ENCODE measurements at regions not wholly inside any gene's neighbourhood (a gene's known extent, or its start where the extent isn't known, plus 50 kb on each side); places are given as distances from the start of the nearest gene placed in this dataset.
"Not testable (repeated sequence)": the region's sequence is repeated elsewhere in the genome, so short reads cannot be mapped to it uniquely, and the experiment has no call there.

DNA sequence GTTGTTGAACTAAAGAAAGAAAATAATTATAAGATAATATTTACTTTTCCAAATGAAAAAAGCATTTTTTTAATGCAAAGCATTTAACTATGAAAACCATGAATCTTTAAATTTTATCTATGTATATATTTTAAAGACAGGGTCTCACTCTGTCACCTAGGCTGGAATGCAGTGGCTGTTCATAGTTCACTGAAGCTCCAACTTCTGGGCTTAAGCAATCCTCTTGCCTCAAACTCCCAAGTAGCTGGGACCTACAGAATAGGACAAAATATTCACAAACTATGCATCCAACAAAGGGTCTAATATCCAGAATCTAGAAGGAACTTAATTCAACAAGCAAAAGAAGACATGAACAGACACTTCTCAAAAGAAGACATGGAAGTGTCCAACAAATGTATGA, 55.9 kb upstream of the ALB start:
- ATAC-seq (ENCODE audit: low FRiP score): no peak
- H3K4me1 ChIP-seq (ENCODE audit: control insufficient read depth in 1 of 2, insufficient read depth in 2 of 2, low read length in 2 of 2): no peaks in the 10 kb centered on the region
- DNase-seq: no peak
- H3K27ac ChIP-seq (ENCODE audit: low read depth in 1 of 2, low read length in 2 of 2): no peak overlapping the region
- intact Hi-C loops (cut with DNase I): loop anchor here in 1 of 2 donors (10.0 kb wide), 1 partner anchor 307 kb away; no protein-coding TSS in a partner anchor
- no peaks in the 10 kb centered on the region for H3K36me3 ChIP-seq (ENCODE audit: control insufficient read depth in 1 of 2, insufficient read depth in 2 of 2, low read length in 1 of 2)
- H3K27me3 ChIP-seq (ENCODE audit: control insufficient read depth in 1 of 2, insufficient read depth in 2 of 2, low read length in 1 of 2): no peaks in the 10 kb centered on the region
- no peaks in the 10 kb centered on the region for H3K9me3 ChIP-seq (ENCODE audit: control insufficient read depth, low read length)
- H3K4me3 ChIP-seq (ENCODE audit: low read length in 2 of 2): no peak overlapping the region

DNA sequence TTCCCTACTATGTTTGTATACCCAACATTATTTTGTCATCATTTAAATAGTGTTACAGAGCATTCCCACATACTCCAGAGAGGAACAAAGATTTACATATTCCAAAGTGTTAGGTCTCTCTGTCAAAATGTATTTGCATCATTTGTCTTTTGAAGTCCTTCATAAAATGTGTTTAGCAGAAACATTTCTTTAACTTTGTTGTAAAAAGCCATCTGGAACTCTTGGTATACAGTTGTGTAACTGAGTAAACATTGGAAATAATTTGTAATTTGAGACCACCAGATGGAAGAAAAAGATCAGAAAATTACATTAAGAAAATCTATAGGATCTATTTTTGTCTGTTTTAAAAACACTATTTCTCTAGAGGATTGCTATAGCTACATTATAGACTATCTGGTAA, 56.6 kb upstream of the ALB start:
- Histone ChIP-seq H3K9me3 (ENCODE audit: control insufficient read depth, low read length) (no peaks in the 10 kb centered on the region), H3K27ac (ENCODE audit: low read depth in 1 of 2, low read length in 2 of 2) (no peak overlapping the region), H3K36me3 (ENCODE audit: control insufficient read depth in 1 of 2, insufficient read depth in 2 of 2, low read length in 1 of 2) (no peaks in the 10 kb centered on the region), H3K4me1 (ENCODE audit: control insufficient read depth in 1 of 2, insufficient read depth in 2 of 2, low read length in 2 of 2) (no peaks in the 10 kb centered on the region), H3K27me3 (ENCODE audit: control insufficient read depth in 1 of 2, insufficient read depth in 2 of 2, low read length in 1 of 2) (no peaks in the 10 kb centered on the region), H3K4me3 (ENCODE audit: low read length in 2 of 2) (no peak overlapping the region)
- no peak for DNase-seq
- no peak for ATAC-seq (ENCODE audit: low FRiP score)
- intact Hi-C loops (cut with DNase I): loop anchor here in 1 of 2 donors (10.0 kb wide), 1 partner anchor 307 kb away; no protein-coding TSS in a partner anchor

DNA sequence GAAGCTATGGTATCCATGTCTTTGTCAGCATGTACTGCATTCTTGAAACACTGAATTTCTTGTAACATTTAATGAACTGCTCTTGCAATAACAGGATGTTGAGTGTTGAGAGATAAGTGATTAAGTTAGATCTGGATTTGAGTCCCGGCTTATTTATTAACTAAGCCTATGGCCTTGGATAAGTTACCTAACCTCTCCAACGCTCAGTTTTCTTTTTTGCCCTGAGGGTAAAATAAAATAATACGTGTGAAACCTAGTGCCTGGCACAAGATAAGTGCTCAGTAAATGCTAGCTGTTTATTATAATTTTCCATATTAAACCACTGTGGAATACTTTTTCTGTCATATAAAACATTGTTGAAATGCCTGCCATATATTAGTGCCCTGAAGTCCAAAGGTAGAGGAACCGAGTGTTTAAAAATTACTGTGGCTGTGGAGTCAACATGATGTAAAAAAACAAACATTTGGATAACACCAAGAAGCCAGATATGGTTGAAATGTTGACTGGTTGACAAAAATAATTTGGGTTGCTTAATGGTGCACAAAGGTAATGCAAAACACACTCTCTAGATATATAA, 58.6 kb upstream of the ALB start:
- ATAC-seq (ENCODE audit: low FRiP score): no peak
- WGBS, 2 donors: 41 to 46% methylated on average over 4 of the region's 4 CpGs
- Histone ChIP-seq H3K27me3 (ENCODE audit: control insufficient read depth in 1 of 2, insufficient read depth in 2 of 2, low read length in 1 of 2) (no peaks in the 10 kb centered on the region), H3K9me3 (ENCODE audit: control insufficient read depth, low read length) (no peaks in the 10 kb centered on the region), H3K4me3 (ENCODE audit: low read length in 2 of 2) (no peak overlapping the region), H3K4me1 (ENCODE audit: control insufficient read depth in 1 of 2, insufficient read depth in 2 of 2, low read length in 2 of 2) (no peaks in the 10 kb centered on the region), H3K27ac (ENCODE audit: low read depth in 1 of 2, low read length in 2 of 2) (no peak overlapping the region), H3K36me3 (ENCODE audit: control insufficient read depth in 1 of 2, insufficient read depth in 2 of 2, low read length in 1 of 2) (no peaks in the 10 kb centered on the region)
- intact Hi-C loops (cut with DNase I): loop anchor here (2.0 to 10.0 kb wide), 2 partner anchors 65 to 309 kb away; no protein-coding TSS in a partner anchor
- no peak for DNase-seq

DNA sequence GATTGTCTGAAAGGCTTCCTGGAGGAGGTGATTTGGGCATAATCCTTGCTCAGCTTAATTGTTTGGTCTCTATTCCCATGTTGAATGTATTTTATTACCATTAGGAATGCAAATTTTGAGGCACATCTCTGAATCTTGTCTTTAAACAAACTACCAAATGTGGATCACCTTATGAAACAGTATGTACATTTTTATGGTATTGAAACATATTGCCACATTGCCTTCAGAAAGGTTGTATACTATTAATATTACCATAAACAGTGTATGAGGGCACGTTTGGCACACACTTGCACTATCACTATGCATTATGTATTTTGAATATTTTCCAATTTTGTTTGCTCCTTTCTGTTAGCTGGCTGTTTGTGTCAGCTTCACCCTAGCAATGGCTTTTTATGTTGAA, 60.0 kb upstream of the ALB start:
- H3K4me1 ChIP-seq (ENCODE audit: control insufficient read depth in 1 of 2, insufficient read depth in 2 of 2, low read length in 2 of 2): no peaks in the 10 kb centered on the region
- DNase-seq: no peak
- no peak for ATAC-seq (ENCODE audit: low FRiP score)
- no peak overlapping the region for H3K4me3 ChIP-seq (ENCODE audit: low read length in 2 of 2)
- no peaks in the 10 kb centered on the region for H3K27me3 ChIP-seq (ENCODE audit: control insufficient read depth in 1 of 2, insufficient read depth in 2 of 2, low read length in 1 of 2)
- WGBS, 2 donors: 78 to 83% methylated on average over 1 of the region's 1 CpG
- no peak overlapping the region for H3K27ac ChIP-seq (ENCODE audit: low read depth in 1 of 2, low read length in 2 of 2)
- no peaks in the 10 kb centered on the region for H3K9me3 ChIP-seq (ENCODE audit: control insufficient read depth, low read length)
- no peaks in the 10 kb centered on the region for H3K36me3 ChIP-seq (ENCODE audit: control insufficient read depth in 1 of 2, insufficient read depth in 2 of 2, low read length in 1 of 2)
- intact Hi-C loops (cut with DNase I): loop anchor here (2.0 to 10.0 kb wide), 3 partner anchors 67 to 311 kb away; no protein-coding TSS in a partner anchor

DNA sequence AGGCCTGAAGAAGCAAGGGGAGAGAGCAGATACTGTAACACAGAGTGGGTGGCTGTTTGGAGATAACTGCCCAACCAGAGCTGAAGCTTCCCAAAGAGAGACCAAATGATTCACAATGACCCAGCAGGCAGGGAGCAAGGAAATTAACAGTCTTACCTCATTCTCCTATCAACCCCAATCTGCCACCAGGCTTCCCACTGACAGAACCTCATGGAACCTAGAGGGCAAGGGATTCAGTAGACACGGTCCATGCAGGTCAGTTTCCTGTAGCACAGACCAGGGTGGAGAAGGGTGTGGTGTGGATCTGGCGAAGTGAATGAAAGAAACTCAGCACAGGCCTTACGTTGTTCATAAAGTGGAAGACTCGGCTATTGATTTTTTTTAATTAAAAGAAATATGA, 60.7 kb upstream of the ALB start:
- H3K36me3 ChIP-seq (ENCODE audit: control insufficient read depth in 1 of 2, insufficient read depth in 2 of 2, low read length in 1 of 2): no peaks in the 10 kb centered on the region
- intact Hi-C loops (cut with DNase I): loop anchor here (5.0 to 10.0 kb wide), 2 partner anchors 309 to 311 kb away; no protein-coding TSS in a partner anchor
- no peak for DNase-seq
- no peaks in the 10 kb centered on the region for H3K27me3 ChIP-seq (ENCODE audit: control insufficient read depth in 1 of 2, insufficient read depth in 2 of 2, low read length in 1 of 2)
- no peaks in the 10 kb centered on the region for H3K4me1 ChIP-seq (ENCODE audit: control insufficient read depth in 1 of 2, insufficient read depth in 2 of 2, low read length in 2 of 2)
- WGBS, 2 donors: 88 to 94% methylated on average over 4 of the region's 4 CpGs
- H3K4me3 ChIP-seq (ENCODE audit: low read length in 2 of 2): no peak overlapping the region
- ATAC-seq (ENCODE audit: low FRiP score): no peak
- no peaks in the 10 kb centered on the region for H3K9me3 ChIP-seq (ENCODE audit: control insufficient read depth, low read length)
- H3K27ac ChIP-seq (ENCODE audit: low read depth in 1 of 2, low read length in 2 of 2): no peak overlapping the region

DNA sequence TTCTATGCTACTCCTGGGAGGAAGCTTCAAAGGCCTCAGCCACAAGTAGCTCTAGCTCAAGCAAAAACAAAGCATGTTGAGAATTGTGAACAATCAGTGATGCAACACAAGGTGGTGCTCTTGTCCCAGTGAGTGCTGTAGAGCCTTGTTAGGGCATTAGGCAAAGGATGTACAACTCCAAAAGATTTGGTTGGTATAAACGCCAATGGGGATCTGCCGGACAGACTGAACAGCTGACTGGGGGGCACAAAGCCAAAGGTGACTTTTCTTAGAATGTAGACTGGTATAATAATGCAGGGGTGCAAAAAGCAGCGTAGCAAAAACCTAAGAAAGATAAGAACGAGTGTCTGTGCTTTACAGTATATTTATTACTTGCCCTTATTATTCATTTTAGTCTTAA, 62.6 kb upstream of the ALB start:
- DNase-seq: no peak
- Histone ChIP-seq H3K27ac (ENCODE audit: low read depth in 1 of 2, low read length in 2 of 2) (no peak overlapping the region), H3K36me3 (ENCODE audit: control insufficient read depth in 1 of 2, insufficient read depth in 2 of 2, low read length in 1 of 2) (no peaks in the 10 kb centered on the region), H3K4me3 (ENCODE audit: low read length in 2 of 2) (no peak overlapping the region), H3K9me3 (ENCODE audit: control insufficient read depth, low read length) (no peaks in the 10 kb centered on the region), H3K4me1 (ENCODE audit: control insufficient read depth in 1 of 2, insufficient read depth in 2 of 2, low read length in 2 of 2) (no peaks in the 10 kb centered on the region), H3K27me3 (ENCODE audit: control insufficient read depth in 1 of 2, insufficient read depth in 2 of 2, low read length in 1 of 2) (no peaks in the 10 kb centered on the region)
- peak; percentile 44 for ATAC-seq (ENCODE audit: low FRiP score)
- 10 to 16% methylated on average over 4 of the region's 4 CpGs for WGBS, 2 donors
- intact Hi-C loops (cut with DNase I): loop anchor here (5.0 to 10.0 kb wide), 2 partner anchors 311 to 313 kb away; no protein-coding TSS in a partner anchor

DNA sequence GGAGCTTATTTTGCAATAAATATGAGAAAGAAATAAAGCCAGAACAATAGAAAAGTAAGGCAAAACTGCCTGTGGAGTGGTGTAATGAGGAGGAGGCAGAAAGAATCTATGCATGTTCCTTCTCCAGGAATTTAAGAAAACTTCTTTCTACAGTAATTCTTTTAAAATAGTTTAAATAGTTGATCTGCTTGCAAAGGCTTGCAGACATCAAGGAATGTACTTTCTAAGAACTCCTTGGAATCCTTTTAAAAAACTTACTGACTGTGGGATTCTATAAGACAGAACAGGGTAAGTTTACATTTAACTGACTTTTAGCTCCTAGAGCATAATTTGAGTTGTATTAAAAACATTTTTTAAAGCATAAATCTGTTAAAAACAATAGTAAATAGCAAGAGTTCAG, 63.2 kb upstream of the ALB start:
- no peak overlapping the region for H3K27ac ChIP-seq (ENCODE audit: low read depth in 1 of 2, low read length in 2 of 2)
- H3K4me3 ChIP-seq (ENCODE audit: low read length in 2 of 2): no peak overlapping the region
- H3K9me3 ChIP-seq (ENCODE audit: control insufficient read depth, low read length): no peaks in the 10 kb centered on the region
- no peaks in the 10 kb centered on the region for H3K27me3 ChIP-seq (ENCODE audit: control insufficient read depth in 1 of 2, insufficient read depth in 2 of 2, low read length in 1 of 2)
- no peaks in the 10 kb centered on the region for H3K36me3 ChIP-seq (ENCODE audit: control insufficient read depth in 1 of 2, insufficient read depth in 2 of 2, low read length in 1 of 2)
- intact Hi-C loops (cut with DNase I): loop anchor here (5.0 to 10.0 kb wide), 2 partner anchors 311 to 314 kb away; no protein-coding TSS in a partner anchor
- H3K4me1 ChIP-seq (ENCODE audit: control insufficient read depth in 1 of 2, insufficient read depth in 2 of 2, low read length in 2 of 2): no peaks in the 10 kb centered on the region
- ATAC-seq (ENCODE audit: low FRiP score) (no peak), DNase-seq (no peak)

DNA sequence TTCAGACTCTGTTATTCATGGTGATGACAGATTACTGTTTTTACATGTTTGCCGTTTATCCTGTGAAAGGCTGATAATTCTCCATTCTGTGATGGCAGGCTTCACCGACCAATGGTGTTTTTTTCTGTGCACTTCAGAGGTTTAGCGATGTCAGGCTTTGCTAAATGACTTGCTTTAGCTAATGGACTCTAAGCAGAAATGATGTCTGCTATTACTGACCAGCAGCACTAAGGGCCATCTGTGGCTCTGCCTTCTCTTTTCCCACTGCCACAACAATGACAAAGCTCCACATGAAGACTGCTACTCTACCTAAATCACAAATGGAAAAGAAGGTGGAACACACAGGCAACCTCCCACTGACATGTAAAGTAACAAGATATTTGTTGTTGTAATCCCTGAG, 68.4 kb upstream of the ALB start:
- Histone ChIP-seq H3K9me3 (ENCODE audit: control insufficient read depth, low read length) (no peaks in the 10 kb centered on the region), H3K36me3 (ENCODE audit: control insufficient read depth in 1 of 2, insufficient read depth in 2 of 2, low read length in 1 of 2) (no peaks in the 10 kb centered on the region), H3K27me3 (ENCODE audit: control insufficient read depth in 1 of 2, insufficient read depth in 2 of 2, low read length in 1 of 2) (no peaks in the 10 kb centered on the region), H3K4me3 (ENCODE audit: low read length in 2 of 2) (no peak overlapping the region), H3K27ac (ENCODE audit: low read depth in 1 of 2, low read length in 2 of 2) (no peak overlapping the region), H3K4me1 (ENCODE audit: control insufficient read depth in 1 of 2, insufficient read depth in 2 of 2, low read length in 2 of 2) (no peaks in the 10 kb centered on the region)
- no peak for DNase-seq
- intact Hi-C loops (cut with DNase I): loop anchor here in 1 of 2 donors (10.0 kb wide), 1 partner anchor 289 kb away; the partner anchor contains the start of gene RASSF6
- WGBS, 2 donors: 45 to 50% methylated on average over 3 of the region's 3 CpGs
- no peak for ATAC-seq (ENCODE audit: low FRiP score)

DNA sequence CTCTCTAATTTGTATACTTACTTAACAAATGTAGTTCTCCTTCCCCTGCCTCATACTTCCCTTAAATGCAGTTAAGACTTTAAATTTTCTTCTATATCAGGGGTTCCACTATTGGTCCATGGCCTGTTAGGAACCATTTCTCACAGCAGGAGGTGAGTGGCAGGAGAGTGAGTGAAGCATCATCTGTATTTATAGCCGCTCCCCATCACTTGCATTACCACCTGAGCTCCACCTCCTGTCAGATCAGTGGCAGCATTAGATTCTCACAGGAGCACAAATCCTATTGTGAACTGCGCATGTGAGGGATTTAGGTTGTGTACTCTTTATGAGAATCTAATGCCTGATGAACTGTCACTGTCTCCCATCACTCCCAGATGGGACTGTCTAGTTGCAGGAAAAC, 72.1 kb upstream of the ALB start:
- ATAC-seq (ENCODE audit: low FRiP score); H3K27me3 ChIP-seq (ENCODE audit: control insufficient read depth in 1 of 2, insufficient read depth in 2 of 2, low read length in 1 of 2); DNase-seq; H3K27ac ChIP-seq (ENCODE audit: low read depth in 1 of 2, low read length in 2 of 2); H3K4me3 ChIP-seq (ENCODE audit: low read length in 2 of 2); H3K4me1 ChIP-seq (ENCODE audit: control insufficient read depth in 1 of 2, insufficient read depth in 2 of 2, low read length in 2 of 2); H3K9me3 ChIP-seq (ENCODE audit: control insufficient read depth, low read length); H3K36me3 ChIP-seq (ENCODE audit: control insufficient read depth in 1 of 2, insufficient read depth in 2 of 2, low read length in 1 of 2): not testable (repeated sequence)
- intact Hi-C loops (cut with DNase I): loop anchor here in 1 of 2 donors (10.0 kb wide), 1 partner anchor 293 kb away; the partner anchor contains the start of gene RASSF6
- WGBS, 2 donors: 93 to 99% methylated on average over 2 of the region's 2 CpGs
